ENCODE measurements at regions not wholly inside any gene's neighbourhood (a gene's known extent, or its start where the extent isn't known, plus 50 kb on each side); places are given as distances from the start of the nearest gene placed in this dataset.

GRCh38 chr16:87183647-87184046 lies 133.5 kb downstream of the C16orf95 start:
- DNase-seq (ENCODE audit: low spot score), result no peak

DNA sequence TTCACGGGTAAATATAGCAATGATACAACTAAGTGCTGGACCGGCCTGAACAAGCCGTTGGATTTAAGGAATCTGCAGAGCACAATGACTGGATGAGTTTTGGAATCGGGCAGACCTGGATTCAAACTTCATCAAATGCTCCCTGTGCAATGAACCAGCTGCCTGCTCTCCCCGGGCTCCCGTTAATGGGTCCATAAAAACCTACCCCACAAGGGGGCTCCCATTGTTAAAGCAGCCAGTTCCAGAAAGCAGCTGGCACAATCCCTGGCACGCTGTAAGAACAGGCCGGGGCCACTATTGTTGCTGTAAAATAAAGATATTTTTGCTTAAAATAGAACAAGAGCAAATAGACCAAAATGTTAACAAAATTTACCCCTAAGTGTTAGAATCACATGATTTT lies 131.9 kb downstream of the C16orf95 start:
- no peak for DNase-seq (ENCODE audit: low spot score)

DNA sequence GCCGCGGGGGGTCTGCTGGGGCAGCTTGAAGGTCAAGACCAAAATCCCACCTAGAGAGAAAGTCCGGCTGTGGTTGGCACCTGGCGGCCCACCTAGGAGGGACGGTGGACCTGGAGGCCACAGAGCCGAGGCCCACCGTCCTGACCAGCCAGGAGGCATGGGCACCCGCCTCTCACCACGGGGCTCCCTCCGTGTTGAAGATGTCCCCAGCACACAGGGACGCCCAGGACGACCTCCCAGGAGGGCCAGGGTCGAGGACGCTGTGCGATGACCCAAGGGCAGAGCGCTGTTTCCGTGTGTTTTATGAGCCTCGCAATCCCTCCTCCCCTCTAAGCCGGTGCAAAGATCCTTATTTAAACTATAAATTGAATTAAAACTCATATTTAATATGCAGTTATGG lies 131.2 kb downstream of the C16orf95 start:
- DNase-seq (ENCODE audit: low spot score), result no peak

DNA sequence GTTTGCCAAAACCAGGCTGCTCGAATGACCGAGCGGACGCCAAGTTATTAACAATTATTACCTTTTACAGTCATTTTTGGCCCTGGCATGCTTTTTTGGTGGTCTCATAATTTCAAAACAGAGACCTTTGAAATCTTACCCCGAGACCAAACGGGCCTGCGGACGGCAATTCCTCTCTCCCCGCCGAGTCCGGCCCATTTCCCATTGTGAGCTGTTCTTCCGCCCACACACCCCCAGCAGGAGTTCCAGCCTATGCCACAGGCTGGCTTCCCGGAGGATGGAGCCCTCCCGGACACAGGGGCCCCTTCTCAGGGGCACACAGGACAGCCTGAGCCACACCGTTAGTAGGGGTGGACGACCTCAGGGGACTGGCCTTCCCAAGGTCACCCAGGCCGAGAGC lies 130.7 kb downstream of the C16orf95 start:
- DNase-seq (ENCODE audit: low spot score), result no peak

- no peak for DNase-seq (ENCODE audit: low spot score)
These were observed 130.2 kb downstream of the C16orf95 start for GRCh38 chr16:87186876-87187533.

DNA sequence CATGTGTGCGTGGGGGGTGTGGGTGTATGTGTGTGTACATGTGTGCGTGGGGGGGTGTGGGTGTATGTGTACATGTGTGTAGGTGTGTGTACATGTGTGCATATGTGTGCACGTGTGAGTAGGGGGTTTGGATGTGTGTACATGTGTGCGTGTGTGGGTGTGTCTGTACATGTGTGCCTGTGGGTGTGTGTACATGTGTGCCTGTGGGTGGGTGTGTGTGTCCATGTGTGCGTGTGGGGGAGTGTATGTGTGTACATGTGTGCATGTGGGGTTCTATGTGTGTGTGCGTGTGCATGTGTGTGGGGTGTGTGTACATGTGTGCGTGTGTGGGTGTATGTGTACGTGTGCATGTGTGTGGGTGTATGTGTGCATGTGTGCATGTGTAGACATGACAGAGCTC lies 129.1 kb downstream of the C16orf95 start:
- no peak for DNase-seq (ENCODE audit: low spot score)

- DNase-seq (ENCODE audit: low spot score), result no peak
These were observed 127.8 kb downstream of the C16orf95 start for GRCh38 chr16:87189426-87189825.

DNA sequence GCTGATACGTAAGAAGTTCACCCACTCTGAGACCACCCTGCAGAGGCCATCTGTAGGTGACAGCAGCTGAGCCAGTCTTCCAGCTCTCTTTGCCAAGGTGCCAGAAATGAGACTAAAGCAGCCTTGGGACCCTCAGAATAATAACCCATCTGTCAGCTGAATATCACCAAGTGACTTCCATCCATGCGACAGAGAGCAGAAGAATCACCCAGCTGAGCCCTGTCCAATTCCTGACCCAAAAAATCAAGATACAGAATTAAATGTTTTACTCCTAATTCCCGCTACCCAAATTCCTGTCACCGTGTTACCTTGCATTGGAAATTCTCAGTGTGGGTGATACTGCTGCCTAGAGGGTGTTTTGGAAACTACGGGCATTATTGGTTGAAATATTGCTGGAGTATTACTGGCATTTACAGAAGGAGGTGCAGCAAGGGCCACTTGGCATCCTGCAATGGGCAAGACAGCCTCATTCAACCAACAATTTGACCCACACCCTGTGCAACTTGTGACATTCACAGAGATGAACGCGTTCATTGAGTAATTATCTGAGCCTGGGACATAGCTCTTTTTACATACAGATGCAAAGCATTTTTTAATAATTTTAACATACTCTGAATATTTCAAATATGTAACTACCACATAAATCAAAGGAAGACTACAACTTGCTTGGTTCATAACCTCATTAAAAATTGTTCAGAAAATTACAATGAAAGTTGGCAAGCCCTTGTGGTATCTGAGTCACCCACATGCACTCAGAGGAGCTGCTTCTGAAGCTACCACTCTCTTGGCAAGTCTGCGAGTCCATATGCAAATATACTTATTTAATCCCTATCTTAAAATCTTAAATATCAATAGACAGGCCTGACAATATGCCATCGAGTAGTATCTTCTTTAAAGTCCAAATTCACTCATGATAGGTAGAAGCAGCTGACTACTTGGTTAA lies 126.6 kb downstream of the C16orf95 start:
- DNase-seq (ENCODE audit: low spot score), result no peak

DNA sequence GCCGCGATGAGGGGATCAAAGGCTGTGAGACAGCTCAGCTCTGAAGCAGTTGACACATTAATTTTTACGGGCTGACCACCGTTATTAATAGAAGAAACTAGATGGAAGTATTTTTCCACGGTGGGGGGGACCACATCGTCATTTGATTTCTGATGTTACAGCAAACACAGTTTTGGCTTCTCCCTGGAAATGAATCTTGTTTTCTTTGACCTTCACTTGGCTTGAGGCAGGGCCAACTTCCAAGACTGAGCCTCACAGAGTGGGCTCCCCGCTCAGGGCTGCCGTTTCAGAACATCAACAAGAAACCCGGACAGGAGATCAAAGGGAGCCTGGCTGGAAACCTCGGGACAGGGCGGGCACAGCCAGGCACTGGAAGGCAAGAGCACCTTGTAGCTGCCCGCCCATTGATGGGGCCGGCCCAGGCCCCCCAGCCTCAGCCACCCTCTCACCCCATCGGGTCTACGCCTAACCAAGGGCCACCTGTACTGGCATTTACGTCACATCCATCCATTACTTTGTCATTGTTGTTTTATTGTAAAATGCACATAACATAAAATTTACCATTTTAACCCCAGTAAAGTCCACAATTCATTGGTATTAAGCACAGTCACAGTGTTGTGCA lies 124.6 kb downstream of the C16orf95 start:
- DNase-seq (ENCODE audit: low spot score), result no peak

GRCh38 chr16:87194172-87194571 lies 123.0 kb downstream of the C16orf95 start:
- DNase-seq (ENCODE audit: low spot score), result no peak

DNA sequence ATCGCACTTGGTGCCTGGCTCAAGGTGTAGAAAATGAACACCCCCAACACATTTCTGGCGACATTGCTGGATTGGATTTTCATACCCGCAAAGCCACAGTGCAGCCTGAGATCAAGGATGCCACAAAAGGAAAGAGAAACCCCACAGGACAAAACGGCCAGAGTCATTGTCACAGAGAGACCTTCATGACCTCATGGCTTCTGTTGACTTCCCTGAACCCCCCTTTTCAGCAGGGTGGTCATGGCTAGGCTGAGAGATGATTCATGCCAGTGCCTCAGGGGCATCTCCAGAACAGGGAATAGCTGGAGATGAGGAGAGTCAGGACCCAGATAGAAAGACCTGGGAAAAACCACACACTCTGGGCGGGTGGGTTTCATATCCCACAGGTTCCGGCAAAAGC lies 122.0 kb downstream of the C16orf95 start:
- no peak for DNase-seq (ENCODE audit: low spot score)

GRCh38 chr16:87196231-87196630 lies 121.0 kb downstream of the C16orf95 start:
- no peak for DNase-seq (ENCODE audit: low spot score)

DNA sequence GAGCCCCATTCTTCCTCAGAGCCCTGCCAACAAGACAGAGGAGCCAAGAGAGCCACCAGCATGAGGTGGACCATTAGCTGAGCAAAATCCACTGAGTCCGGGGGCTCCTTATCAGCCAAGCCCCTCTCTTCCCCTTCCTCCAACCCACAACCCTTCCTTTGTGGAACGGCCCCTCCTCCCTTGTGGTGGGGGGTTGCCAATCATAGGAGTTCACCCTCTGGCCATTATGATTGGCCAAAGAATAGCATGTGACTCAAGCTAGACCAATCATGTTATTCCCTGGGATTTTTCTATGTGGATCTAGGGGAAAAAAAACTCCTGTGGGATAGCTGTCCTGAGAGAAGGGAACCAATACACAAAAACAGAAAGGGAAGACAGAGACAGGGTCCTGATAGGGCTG lies 120.5 kb downstream of the C16orf95 start:
- DNase-seq (ENCODE audit: low spot score), result no peak

DNA sequence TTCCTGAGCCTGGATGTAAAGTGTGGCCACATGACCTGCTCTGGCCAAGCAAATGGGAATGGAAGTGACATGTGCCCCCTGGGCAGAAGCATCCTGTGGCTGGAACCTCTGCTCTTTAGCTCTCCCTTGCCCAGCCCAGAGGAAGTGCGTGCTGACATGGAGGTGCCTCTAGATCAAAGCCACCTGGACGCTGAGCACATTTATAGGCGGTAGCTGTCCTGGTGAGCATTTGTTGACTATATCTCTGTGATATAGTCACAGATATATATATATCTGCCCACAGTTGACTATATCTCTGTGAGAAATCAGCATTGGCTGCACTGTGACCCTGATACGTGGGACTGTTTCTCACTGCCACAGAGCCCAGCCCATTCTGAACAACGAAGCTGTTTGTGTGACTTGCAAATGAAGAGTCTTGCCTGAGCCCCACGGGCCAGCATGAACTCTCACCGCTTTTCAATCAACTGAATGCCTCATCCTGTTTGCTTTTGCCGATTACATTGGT lies 118.8 kb downstream of the C16orf95 start:
- DNase-seq (ENCODE audit: low spot score), result no peak

DNA sequence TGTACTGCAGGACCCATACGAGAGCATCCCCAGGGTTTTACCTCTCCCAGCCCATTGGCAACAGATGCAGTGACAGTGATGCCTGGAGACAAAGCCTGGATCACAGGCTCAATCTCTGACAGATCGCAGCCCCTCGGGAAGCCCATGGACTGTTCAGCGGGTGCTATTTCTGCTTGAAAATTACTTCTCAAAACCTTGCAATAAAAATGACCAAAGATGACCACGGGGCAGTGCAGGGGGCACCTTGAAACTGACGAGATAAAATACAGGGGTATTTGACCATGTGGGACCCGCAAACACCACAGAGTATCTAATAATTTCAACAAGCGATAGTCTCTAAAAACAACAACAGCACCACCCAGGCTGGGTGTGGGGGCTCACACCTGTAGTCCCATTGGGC lies 118.3 kb downstream of the C16orf95 start:
- no peak for DNase-seq (ENCODE audit: low spot score)

DNA sequence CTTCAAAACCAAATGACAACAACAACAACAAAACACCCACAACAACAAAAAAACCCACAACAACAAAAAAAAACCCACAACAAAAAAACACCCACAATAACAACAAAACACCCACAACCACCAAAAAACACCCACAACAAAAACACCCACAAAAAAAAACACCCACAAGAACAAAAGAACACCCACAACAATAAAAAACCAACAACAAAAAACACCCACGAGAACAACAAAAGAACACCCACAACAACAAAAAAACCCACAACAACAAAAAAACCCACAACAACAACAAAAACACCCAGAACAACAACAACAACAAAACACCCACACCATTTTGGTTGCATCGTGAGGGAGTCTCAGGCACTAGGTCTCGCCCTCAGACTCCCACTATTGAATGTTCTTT lies 117.8 kb downstream of the C16orf95 start:
- no peak for DNase-seq (ENCODE audit: low spot score)

DNA sequence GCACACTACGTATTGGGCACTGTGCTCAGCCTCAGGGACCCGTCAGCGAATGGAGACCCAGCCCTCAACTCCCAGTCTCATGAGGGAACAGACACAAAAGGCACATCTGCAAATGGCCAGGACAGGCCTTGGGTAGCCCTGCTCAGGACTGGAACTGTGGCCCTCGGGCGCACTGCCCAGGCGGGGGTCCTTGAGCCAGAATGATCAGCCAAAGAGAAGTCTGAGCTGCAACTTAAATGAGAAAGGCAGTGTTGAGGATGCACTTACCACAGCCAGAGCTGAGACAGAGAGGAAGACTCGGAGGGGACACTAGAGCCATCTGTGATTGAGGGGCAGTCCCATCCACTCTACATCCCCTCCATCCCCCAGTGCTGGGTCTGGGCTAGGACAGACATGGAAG lies 117.3 kb downstream of the C16orf95 start:
- no peak for DNase-seq (ENCODE audit: low spot score)

DNA sequence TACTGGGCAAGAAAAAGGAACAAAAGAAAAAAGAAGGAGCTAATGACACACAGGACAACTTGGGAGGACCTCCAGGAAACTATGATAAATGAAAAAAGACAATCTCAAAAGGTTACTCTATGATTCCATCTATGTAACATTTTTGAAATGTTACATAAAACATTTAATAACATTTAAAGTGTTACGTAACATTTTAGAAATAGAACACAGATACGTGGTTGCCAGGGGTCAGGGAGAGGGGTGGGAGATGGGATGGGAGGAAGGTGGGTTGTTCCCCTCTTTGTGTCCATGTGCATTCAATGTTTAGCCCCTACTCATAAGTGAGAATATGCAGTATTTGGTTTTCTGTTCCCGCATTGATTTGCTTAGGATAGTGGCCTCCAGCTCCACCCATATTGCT lies 116.6 kb downstream of the C16orf95 start:
- DNase-seq (ENCODE audit: low spot score), result no peak

DNA sequence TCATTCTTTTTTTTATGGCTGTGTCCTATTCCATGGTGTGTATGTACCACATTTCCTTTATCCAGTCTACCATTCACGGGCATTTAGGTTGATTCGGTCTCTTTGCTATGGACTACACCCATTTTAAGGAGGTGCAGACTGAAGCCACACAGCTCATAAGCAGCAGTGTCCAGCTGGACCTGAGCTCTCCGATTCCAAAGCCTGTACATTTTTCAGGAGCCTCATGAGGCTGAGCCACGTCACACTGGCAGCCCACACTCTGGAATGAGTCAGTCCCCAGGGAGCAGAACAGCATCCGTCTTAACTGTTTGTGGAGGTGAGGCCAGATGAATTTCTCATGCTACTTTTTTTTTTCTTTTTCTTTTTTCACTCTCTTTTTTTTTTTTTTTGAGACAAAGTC lies 116.1 kb downstream of the C16orf95 start:
- DNase-seq (ENCODE audit: low spot score), result peak; percentile 92

GRCh38 chr16:87201790-87202189 lies 115.4 kb downstream of the C16orf95 start:
- no peak for DNase-seq (ENCODE audit: low spot score)

GRCh38 chr16:87202346-87202745 lies 114.8 kb downstream of the C16orf95 start:
- peak; percentile 49 for DNase-seq (ENCODE audit: low spot score)

DNA sequence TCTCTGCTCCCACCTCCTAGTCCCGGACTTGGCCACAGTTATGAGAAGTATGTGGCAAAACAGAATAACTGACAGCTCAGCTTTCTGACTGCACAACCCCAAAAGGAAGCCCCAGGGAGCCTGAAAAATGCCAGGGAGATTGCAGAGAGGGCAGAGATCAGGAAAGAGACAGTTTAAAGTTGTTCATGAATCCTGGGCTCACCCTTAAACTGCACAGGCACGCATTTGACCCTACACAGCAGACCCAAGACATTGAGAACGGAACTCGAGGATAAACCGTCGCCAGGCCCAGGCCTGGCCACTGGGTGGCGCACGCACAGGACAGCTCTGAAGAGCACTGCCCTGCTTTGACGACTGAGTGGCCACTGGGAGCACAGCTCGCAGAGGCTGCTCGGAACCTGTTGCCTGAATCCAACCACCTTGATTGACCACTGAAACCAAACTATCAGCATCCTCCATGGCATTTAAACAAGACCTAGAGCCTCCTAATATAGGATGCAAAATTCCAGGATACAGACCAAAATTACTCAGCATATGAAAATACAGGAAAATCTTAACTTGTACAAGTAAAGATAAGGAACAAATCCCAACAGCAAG lies 114.0 kb downstream of the C16orf95 start:
- peak; percentile 79 for DNase-seq (ENCODE audit: low spot score)

Measured in AG08396 (cell line).